ENCODE measurements at regions not wholly inside any gene's neighbourhood (a gene's known extent, or its start where the extent isn't known, plus 50 kb on each side); places are given as distances from the start of the nearest gene placed in this dataset.
"Not testable (repeated sequence)": the region's sequence is repeated elsewhere in the genome, so short reads cannot be mapped to it uniquely, and the experiment has no call there.

- DNase-seq (ENCODE audit: low read depth): no peak
- no peak for TF ChIP-seq CTCF (conservative IDR thresholded peaks at IDR 0.05; ENCODE audit: low read depth, low read length)
These were observed 422.7 kb upstream of the GRAMD2B start for GRCh38 chr5:126000507-126000906.

GRCh38 chr5:126002222-126002897 is 420.8 kb upstream of the GRAMD2B start:
- no peak for TF ChIP-seq CTCF (conservative IDR thresholded peaks at IDR 0.05; ENCODE audit: low read depth, low read length)
- peak; percentile 84 for DNase-seq (ENCODE audit: low read depth)
- no peak overlapping the region for H3K4me3 ChIP-seq (ENCODE audit: low read depth, low read length)

More at GRCh38 chr5:126000507-126000906, 422.7 kb upstream of the GRAMD2B start:
- H3K4me3 ChIP-seq (ENCODE audit: low read depth, low read length): no peak overlapping the region

- no peak for DNase-seq (ENCODE audit: low read depth)
- no peak overlapping the region for H3K4me3 ChIP-seq (ENCODE audit: low read depth, low read length)
- no peak for TF ChIP-seq CTCF (conservative IDR thresholded peaks at IDR 0.05; ENCODE audit: low read depth, low read length)
These were observed 419.9 kb upstream of the GRAMD2B start for GRCh38 chr5:126003309-126003708.

GRCh38 chr5:126004636-126005035 is 418.6 kb upstream of the GRAMD2B start:
- TF ChIP-seq CTCF (conservative IDR thresholded peaks at IDR 0.05; ENCODE audit: low read depth, low read length): no peak
- no peak for DNase-seq (ENCODE audit: low read depth)
- no peak overlapping the region for H3K4me3 ChIP-seq (ENCODE audit: low read depth, low read length)

GRCh38 chr5:126007841-126008240 is 415.4 kb upstream of the GRAMD2B start:
- DNase-seq (ENCODE audit: low read depth): no peak
- no peak overlapping the region for H3K4me3 ChIP-seq (ENCODE audit: low read depth, low read length)

GRCh38 chr5:126009566-126009965 is 413.6 kb upstream of the GRAMD2B start:
- DNase-seq (ENCODE audit: low read depth): no peak
- H3K4me3 ChIP-seq (ENCODE audit: low read depth, low read length): no peak overlapping the region
- no peak for TF ChIP-seq CTCF (conservative IDR thresholded peaks at IDR 0.05; ENCODE audit: low read depth, low read length)

More at GRCh38 chr5:126007841-126008240, 415.4 kb upstream of the GRAMD2B start:
- no peak for TF ChIP-seq CTCF (conservative IDR thresholded peaks at IDR 0.05; ENCODE audit: low read depth, low read length)

GRCh38 chr5:126011526-126011925 is 411.7 kb upstream of the GRAMD2B start:
- not testable (repeated sequence) for H3K4me3 ChIP-seq (ENCODE audit: low read depth, low read length); DNase-seq (ENCODE audit: low read depth)
